Spleen (tissue), 7 donors: ENCODE measurements at regions not wholly inside any gene's neighbourhood (a gene's known extent, or its start where the extent isn't known, plus 50 kb on each side); places are given as distances from the start of the nearest gene placed in this dataset.

Experiments
- POLR2A ChIP-seq, 3 donors: fragments of 450-650 bp; IDR thresholded peaks; one replicate each; pipeline ENCODE4 v1.5.1; 2017; ENCODE audit warnings: antibody characterized with exemption in 3 of 3, mild to moderate bottlenecking in 1 of 3
- POLR2AphosphoS5 ChIP-seq, 3 donors: sonication (generic); formaldehyde crosslinking; IDR thresholded peaks; one replicate each; pipeline ENCODE4 v1.5.1; 2017; ENCODE audit warnings: antibody characterized with exemption in 3 of 3
- TF ChIP-seq, protein P1 (sequence below), 11 experiments: fragments of 200-600 bp in 7 of 11; fragments of 450-650 bp in 4 of 11; sonication (generic) in 4 of 11; IDR thresholded peaks in 8 of 11; conservative IDR thresholded peaks in 3 of 11; 1 replicate in 7 of 11; 2 replicates in 4 of 11; pipeline versions ENCODE4 v1.4.0 to v1.8.0; 2016 to 2021; ENCODE audit warnings: antibody characterized with exemption in 11 of 11, inconsistent platforms in 4 of 11, mild to moderate bottlenecking in 1 of 11
- donor health status: DM: no; HTN: no; CAD: no; lungs with moderate emphysema.
- donor health status: DM: no; HTN: no; CAD: no.
- donor health status: DM: no; HTN: no; CAD: no.

DNA sequence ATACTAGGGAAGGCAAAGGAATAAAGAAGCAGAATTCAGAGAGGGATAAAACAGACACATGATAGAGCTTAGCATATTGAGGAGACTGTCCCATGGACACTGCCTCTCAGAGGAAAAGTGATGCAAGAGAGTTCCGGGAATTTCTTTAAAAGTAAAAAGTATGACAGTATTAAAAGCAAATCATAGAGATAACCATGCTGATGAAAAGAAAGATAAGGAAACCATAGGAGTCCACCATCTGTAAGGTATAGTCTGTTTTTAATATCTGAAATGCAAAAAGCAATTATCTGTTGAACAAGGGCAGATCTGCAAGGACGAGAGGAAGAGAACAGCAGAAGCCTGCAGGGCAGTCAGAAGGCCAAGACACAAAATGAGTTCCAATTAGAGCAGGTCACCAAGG, 495.9 kb upstream of the GOLIM4 start:
- TF ChIP-seq POLR2A (IDR thresholded peaks at IDR 0.05) = no peak
- TF ChIP-seq, protein P1, sequence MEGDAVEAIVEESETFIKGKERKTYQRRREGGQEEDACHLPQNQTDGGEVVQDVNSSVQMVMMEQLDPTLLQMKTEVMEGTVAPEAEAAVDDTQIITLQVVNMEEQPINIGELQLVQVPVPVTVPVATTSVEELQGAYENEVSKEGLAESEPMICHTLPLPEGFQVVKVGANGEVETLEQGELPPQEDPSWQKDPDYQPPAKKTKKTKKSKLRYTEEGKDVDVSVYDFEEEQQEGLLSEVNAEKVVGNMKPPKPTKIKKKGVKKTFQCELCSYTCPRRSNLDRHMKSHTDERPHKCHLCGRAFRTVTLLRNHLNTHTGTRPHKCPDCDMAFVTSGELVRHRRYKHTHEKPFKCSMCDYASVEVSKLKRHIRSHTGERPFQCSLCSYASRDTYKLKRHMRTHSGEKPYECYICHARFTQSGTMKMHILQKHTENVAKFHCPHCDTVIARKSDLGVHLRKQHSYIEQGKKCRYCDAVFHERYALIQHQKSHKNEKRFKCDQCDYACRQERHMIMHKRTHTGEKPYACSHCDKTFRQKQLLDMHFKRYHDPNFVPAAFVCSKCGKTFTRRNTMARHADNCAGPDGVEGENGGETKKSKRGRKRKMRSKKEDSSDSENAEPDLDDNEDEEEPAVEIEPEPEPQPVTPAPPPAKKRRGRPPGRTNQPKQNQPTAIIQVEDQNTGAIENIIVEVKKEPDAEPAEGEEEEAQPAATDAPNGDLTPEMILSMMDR (IDR thresholded peaks at IDR 0.05 in 8 of 11, conservative IDR thresholded peaks at IDR 0.05 in 3 of 11) = no peak
- no peak for TF ChIP-seq POLR2AphosphoS5 (IDR thresholded peaks at IDR 0.05)
